HCT116 (cell line): ENCODE measurements at regions not wholly inside any gene's neighbourhood (a gene's known extent, or its start where the extent isn't known, plus 50 kb on each side); places are given as distances from the start of the nearest gene placed in this dataset.

ENCODE experiments used
- ATAC-seq: fragments of 200-7000 bp; cut with Tn5 transposase; 2 replicates; pipeline ENCODE4 v1.9.1; 2020; ENCODE audit warnings: mild to moderate bottlenecking, moderate library complexity
- BruUV-seq: library from RNA; stranded (reverse); fragments of 400-500 nt; replicated peaks from 2 replicates; lab custom pipeline; 2021; lab: Mats Ljungman, UMichigan
- CTCF ChIA-PET: fragments of 300-600 bp; sonication (Branson Sonifier 250); formaldehyde crosslinking; loops from one replicate; lab custom pipeline; 2021; ENCODE audit warnings: antibody characterized with exemption; lab: Charles Lee
- POLR2A ChIA-PET: fragments of 300-600, 350-600 bp; sonication (Branson Sonifier 250); formaldehyde crosslinking; loops from one replicate; lab custom pipeline; 2021; ENCODE audit warnings: antibody characterized with exemption; lab: Charles Lee
- RAD21 ChIA-PET, 2 experiments: fragments of 300-600 bp; sonication (Branson Sonifier 250); formaldehyde crosslinking; loops; one replicate each; lab custom pipeline; 2023; ENCODE audit warnings: low total read pairs in 2 of 2; ENCODE audit not compliant: uncharacterized antibody in 2 of 2, unreplicated experiment in 2 of 2, low non-redundant PET in 1 of 2; lab: Charles Lee
- DNase-seq: peaks from one replicate; pipeline ENCODE4 v3.0.0-alpha.2; 2010; ENCODE audit warnings: low read depth, low spot score
- H2AFZ ChIP-seq: fragments of 200-600 bp; shearing (Covaris generic), sonication (generic); 2 replicates; pipeline ENCODE4 v1.6.1; 2017; ENCODE audit warnings: low read depth, mixed run types, mixed read lengths, antibody characterized with exemption, low read length; ENCODE audit not compliant: poor library complexity, severe bottlenecking
- H3K27ac ChIP-seq: 2 replicates; pipeline ENCODE4 v1.5.1; 2012; ENCODE audit warnings: low read depth, low read length
- H3K27me3 ChIP-seq: fragments of 200-600 bp; sonication (generic); 2 replicates; pipeline ENCODE4 v1.6.1; 2016; ENCODE audit warnings: mixed run types, low read length, mixed read lengths; ENCODE audit not compliant: insufficient read depth
- H3K36me3 ChIP-seq, 2 experiments: fragments of 200-500 bp in 1 of 2; fragments of 200-600 bp in 1 of 2; sonication (Bioruptor generic) in 1 of 2; sonication (generic) in 1 of 2; 2 replicates each; pipeline versions ENCODE4 v1.5.1 to v1.6.1; 2014 to 2016; ENCODE audit warnings: low read length in 2 of 2, inconsistent platforms in 1 of 2, mixed read lengths in 1 of 2, mixed run types in 1 of 2; ENCODE audit not compliant: insufficient read depth in 2 of 2, control insufficient read depth in 1 of 2
- H3K4me1 ChIP-seq, 2 experiments: fragments of 200-600 bp in 1 of 2; sonication (generic) in 1 of 2; 2 replicates each; pipeline versions ENCODE4 v1.5.1 to v1.6.1; 2012 to 2017; ENCODE audit warnings: low read length in 2 of 2, inconsistent platforms in 1 of 2, mild to moderate bottlenecking in 1 of 2, mixed read lengths in 1 of 2, mixed run types in 1 of 2, moderate library complexity in 1 of 2; ENCODE audit not compliant: insufficient read depth in 2 of 2, control insufficient read depth in 1 of 2
- H3K4me2 ChIP-seq: fragments of 200-600 bp; sonication (generic); 2 replicates; pipeline ENCODE4 v1.6.1; 2017; ENCODE audit warnings: mixed run types, low read length, mixed read lengths
- H3K4me3 ChIP-seq, 2 experiments: fragments of 200-600 bp in 1 of 2; sonication (generic) in 1 of 2; replicated peaks in 1 of 2; 2 replicates each; pipeline ENCODE4 v1.5.1; 2011 to 2016; ENCODE audit warnings: low read length in 2 of 2, control low read depth in 1 of 2, low read depth in 1 of 2, mild to moderate bottlenecking in 1 of 2, mixed read lengths in 1 of 2, mixed run types in 1 of 2
- H3K79me2 ChIP-seq: fragments of 200-600 bp; sonication (generic); 2 replicates; pipeline ENCODE4 v1.6.1; 2017; ENCODE audit warnings: mild to moderate bottlenecking, mixed run types, low read length, moderate library complexity, mixed read lengths; ENCODE audit not compliant: insufficient read depth
- H3K9ac ChIP-seq: fragments of 200-600 bp; sonication (generic); 2 replicates; pipeline ENCODE4 v1.6.1; 2016; ENCODE audit warnings: low read length, mixed read lengths
- H3K9me2 ChIP-seq: fragments of 200-600 bp; sonication (generic), shearing (Covaris generic); 2 replicates; pipeline ENCODE4 v1.6.1; 2017; ENCODE audit warnings: mixed run types, mild to moderate bottlenecking, moderate library complexity; ENCODE audit not compliant: insufficient read depth
- H3K9me3 ChIP-seq, 2 experiments: fragments of 200-500 bp in 1 of 2; fragments of 200-600 bp in 1 of 2; sonication (Bioruptor generic) in 1 of 2; sonication (generic) in 1 of 2; 2 replicates each; pipeline ENCODE4 v1.6.1; 2014 to 2017; ENCODE audit warnings: low read length in 2 of 2, mixed read lengths in 2 of 2, inconsistent platforms in 1 of 2, low read depth in 1 of 2, mild to moderate bottlenecking in 1 of 2, mixed run types in 1 of 2, moderate library complexity in 1 of 2; ENCODE audit not compliant: control insufficient read depth in 1 of 2, insufficient read depth in 1 of 2
- H4K20me1 ChIP-seq: fragments of 200-600 bp; sonication (generic), shearing (Covaris generic); 2 replicates; pipeline ENCODE4 v1.6.1; 2017; ENCODE audit warnings: mixed run types, mild to moderate bottlenecking, moderate library complexity; ENCODE audit not compliant: insufficient read depth
- EZH2phosphoT487 ChIP-seq: fragments of 200-600 bp; IDR thresholded peaks from 2 replicates; pipeline ENCODE4 v1.6.1; 2018; ENCODE audit warnings: antibody characterized with exemption, borderline replicate concordance
- JUND ChIP-seq: IDR thresholded peaks from 2 replicates; pipeline ENCODE4 v1.6.1; 2012
- MAX ChIP-seq: IDR thresholded peaks from 2 replicates; pipeline ENCODE4 v1.6.1; 2012
- POLR2A ChIP-seq: IDR thresholded peaks from 2 replicates; pipeline ENCODE4 v1.7.0; 2011; ENCODE audit warnings: borderline replicate concordance; ENCODE audit not compliant: insufficient read depth, insufficient read length; ENCODE audit errors: extremely low read depth
- POLR2AphosphoS5 ChIP-seq: IDR thresholded peaks from 2 replicates; pipeline ENCODE4 v1.6.1; 2011; ENCODE audit warnings: mild to moderate bottlenecking, low read depth, low read length, moderate library complexity
- RAD21 ChIP-seq: IDR thresholded peaks from 2 replicates; pipeline ENCODE4 v1.6.1; 2012; ENCODE audit warnings: low read depth, mild to moderate bottlenecking
- intact Hi-C: fragments of 100-400 bp; cut with micrococcal nuclease; formaldehyde crosslinking; loops from 2 replicates; pipeline ENCODE4 v1.10.0; 2022

DNA sequence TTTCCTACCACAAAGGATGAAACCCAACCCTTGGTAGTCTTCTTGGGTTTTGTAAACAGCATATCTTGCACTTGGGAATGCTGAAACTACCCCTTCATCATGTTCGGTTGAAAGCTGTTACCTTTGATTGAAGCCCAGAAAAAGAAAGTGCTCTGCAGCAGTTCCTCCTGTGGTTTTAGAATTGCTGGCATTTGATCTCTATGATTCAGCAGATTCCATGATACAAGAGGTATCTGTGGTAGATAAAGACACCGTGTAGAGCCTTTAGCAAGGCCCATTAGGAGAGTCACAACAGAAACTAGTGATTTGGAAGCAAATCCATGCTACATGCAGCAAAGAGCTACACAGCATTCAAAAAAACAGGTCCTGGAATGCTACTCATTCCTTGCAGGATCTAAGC is 557.0 kb downstream of the TLE1 start (continued):
- TF ChIP-seq EZH2phosphoT487 (no peak), JUND (no peak)
- TF ChIP-seq, all 23 proteins: peak for 0

DNA sequence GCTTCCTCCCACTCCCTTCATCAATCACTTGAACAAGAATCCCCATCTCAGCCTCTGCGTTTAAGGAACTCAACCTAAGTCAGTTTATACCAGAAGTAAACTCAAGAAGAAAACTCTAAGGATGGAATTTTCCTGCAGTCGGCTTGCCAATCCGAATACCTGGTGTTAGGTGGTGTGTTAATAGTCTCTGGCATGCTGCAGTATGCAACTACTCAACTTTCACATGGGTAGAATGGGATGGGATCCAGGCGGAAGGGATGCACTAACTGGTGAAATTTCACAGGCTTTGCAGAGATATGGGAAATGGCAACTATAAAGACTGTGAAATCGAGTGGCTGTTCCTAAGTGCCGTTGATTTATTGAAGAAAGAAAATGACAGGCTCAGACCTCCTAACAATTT is 560.6 kb downstream of the TLE1 start:
- CTCF ChIA-PET: no interaction called here
- Histone ChIP-seq H3K4me1 (peaks cover 0 to 7% of the 10 kb centered on the region in 2 experiments; a peak in 1 of 4 replicates), H3K9me3 (no peaks in the 10 kb centered on the region), H3K36me3 (no peaks in the 10 kb centered on the region), H3K4me3 (no peak overlapping the region), H3K79me2 (no peaks in the 10 kb centered on the region), H3K9me2 (no peaks in the 10 kb centered on the region), H2AFZ (no peak overlapping the region), H3K27ac (no peak overlapping the region), H4K20me1 (no peaks in the 10 kb centered on the region; the same call in 1 of the 2 replicates), H3K9ac (no peak overlapping the region), H3K27me3 (no peaks in the 10 kb centered on the region), H3K4me2 (no peak overlapping the region)
- ATAC-seq (no peak), DNase-seq (no peak)
- no peak for TF ChIP-seq MAX
- no peak for TF ChIP-seq POLR2AphosphoS5
- no peak for TF ChIP-seq POLR2A
- TF ChIP-seq RAD21: no peak
- POLR2A ChIA-PET: no interaction called here
- no TSS peak for BruUV-seq
- RAD21 ChIA-PET: no interaction called here
- intact Hi-C loops: no loop called here

GRCh38 chr9:81125446-81126092 is 563.8 kb downstream of the TLE1 start:
- ChIA-PET CTCF (no interaction called here), RAD21 (no interaction called here), POLR2A (no interaction called here)
- Histone ChIP-seq H3K9me2 (no peaks in the 10 kb centered on the region), H3K79me2 (no peaks in the 10 kb centered on the region), H3K4me3 (no peak overlapping the region), H3K9me3 (no peaks in the 10 kb centered on the region; a peak in 1 of 4 replicates), H3K4me1 (peaks cover 0 to 7% of the 10 kb centered on the region in 2 experiments; a peak in 1 of 4 replicates), H3K4me2 (no peak overlapping the region), H3K36me3 (no peaks in the 10 kb centered on the region), H3K27me3 (no peaks in the 10 kb centered on the region), H3K9ac (no peak overlapping the region), H3K27ac (no peak overlapping the region), H2AFZ (no peak overlapping the region), H4K20me1 (no peaks in the 10 kb centered on the region; the same call in 1 of the 2 replicates)
- BruUV-seq: no TSS peak
- intact Hi-C loops: no loop called here
- DNase-seq: no peak
- TF ChIP-seq JUND: no peak
- no peak for TF ChIP-seq POLR2AphosphoS5
- ATAC-seq: no peak
